Left colon (tissue), 2 donors: ENCODE measurements at regions not wholly inside any gene's neighbourhood (a gene's known extent, or its start where the extent isn't known, plus 50 kb on each side); places are given as distances from the start of the nearest gene placed in this dataset.
A peak's percentile ranks its signal among the peaks of the same experiment; 100 is the strongest.

Experiments used
- ATAC-seq: fragments of 200-7000 bp; cut with Tn5 transposase; one replicate; pipeline ENCODE4 v1.9.1; 2020; ENCODE audit warnings: mild to moderate bottlenecking, moderate library complexity
- DNase-seq, 2 donors: peaks; one replicate each; pipeline ENCODE4 v3.0.0-alpha.2; 2020
- intact Hi-C, 2 donors: fragments of 100-400 bp; cut with DNase I in 1 of 2; cut with micrococcal nuclease in 1 of 2; formaldehyde crosslinking; loops; one replicate each; pipeline versions ENCODE4 v1.11.2 to v1.14.0; 2022; cut with DNase I, micrococcal nuclease
- donor health status: DM: no; HTN: no; CAD: no.
- donor health status: DM: yes; HTN: yes; CAD: no.

DNA sequence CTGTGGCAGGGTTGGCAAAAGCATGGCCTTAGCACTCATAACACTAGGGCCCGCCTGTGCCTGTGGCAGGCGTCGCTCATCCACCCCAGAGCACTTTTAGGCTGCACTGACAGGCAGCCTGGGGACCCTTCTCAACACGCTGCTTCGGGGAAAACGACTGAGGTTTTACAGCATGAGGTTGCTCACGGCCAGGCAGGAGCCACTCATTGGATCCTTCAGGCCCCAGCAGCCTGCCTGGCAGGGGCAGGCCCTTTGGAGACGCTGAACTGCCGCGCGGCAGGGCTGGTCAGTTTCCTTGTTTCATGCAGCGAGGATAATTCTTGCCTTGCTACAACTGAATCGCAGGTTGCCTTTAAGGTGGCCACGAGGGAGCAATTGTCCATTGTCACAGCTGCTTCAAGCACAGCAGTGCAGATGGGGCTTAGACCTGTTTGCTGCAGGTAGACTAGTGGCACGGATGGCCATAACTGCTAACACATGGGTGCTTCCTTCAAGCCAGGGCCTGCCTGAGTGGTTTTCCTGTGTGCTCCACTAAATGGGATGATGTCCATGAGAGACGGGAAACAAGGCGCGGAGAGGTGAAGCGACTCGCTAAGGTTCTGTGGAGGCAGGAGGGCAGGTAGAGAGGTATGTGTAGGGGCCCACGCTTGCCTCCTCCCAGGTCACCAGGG, 49.9 kb upstream of the HS6ST1 start:
- ATAC-seq (no peak), DNase-seq (peak in 1 of 2 donors; percentile 14)
- intact Hi-C loops = no loop called here

DNA sequence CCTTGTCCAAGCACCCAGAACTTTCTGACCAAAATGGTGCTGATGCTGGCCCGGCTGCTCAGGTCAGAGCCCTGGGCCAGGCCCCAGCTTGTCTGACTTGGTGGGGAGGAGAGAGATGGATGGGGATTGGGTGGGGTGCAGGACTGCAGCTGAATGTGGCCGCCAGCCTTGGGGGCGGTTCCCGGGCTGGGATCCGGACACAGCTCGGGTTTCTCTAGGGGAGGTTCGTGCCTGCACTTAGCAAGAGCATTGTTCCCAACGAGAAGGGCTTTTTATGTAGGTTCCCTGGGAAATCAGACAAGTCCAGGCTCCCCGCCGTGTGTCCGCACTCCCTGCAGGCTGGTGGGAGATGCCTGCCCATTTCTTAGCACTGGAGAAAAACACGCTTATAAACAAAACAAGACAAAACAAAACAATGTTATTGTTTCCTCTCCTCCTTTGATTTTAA, 50.5 kb upstream of the HS6ST1 start:
- peak in 1 of 2 donors; percentile 2 for DNase-seq
- intact Hi-C loops = no loop called here

DNA sequence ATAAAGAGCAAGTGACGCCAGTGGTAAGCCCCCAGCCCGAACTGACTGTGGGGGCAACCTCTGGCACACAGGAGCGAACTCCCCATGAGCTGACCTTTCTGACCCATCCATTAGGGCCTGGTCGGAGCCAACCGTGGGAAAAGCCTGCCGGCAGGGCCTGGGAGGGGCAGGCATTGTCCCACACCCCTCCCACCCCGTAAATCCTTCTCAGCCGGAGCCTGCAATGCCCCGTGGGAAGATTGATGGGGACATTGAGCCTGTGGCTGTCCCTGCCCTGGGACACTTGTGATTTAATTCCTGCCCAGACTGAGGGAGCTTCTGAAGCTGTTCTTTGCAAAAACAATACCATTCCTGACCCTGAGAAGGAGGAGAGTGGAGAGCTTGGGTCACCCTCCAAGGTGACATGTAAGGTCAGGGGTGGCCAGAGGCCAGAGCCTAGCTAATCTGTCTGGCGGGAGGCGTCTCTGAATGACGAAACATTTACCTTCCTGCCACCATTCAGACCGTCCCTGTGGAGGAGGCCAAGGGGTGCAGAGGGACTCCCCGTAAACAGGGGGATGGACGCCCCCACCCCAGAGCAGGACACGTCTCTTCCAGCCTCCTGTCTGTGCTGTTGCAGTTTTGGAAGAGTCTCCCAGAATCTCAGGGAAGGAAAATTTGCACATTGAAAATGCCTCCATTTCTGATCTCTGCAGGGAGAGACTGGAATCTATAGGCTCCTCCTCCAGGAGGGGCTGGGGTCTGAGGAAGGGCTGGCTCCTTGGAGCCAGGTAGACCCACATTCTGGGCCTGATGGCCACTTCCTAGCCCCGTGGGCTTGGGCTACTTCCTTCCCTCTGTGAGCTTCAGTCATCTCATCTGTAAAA, 51.2 kb upstream of the HS6ST1 start:
- DNase-seq = peak in 1 of 2 donors; percentile 20
- intact Hi-C loops = no loop called here
- no peak for ATAC-seq

More for the DNA sequence above, 50.5 kb upstream of the HS6ST1 start:
- ATAC-seq = no peak

DNA sequence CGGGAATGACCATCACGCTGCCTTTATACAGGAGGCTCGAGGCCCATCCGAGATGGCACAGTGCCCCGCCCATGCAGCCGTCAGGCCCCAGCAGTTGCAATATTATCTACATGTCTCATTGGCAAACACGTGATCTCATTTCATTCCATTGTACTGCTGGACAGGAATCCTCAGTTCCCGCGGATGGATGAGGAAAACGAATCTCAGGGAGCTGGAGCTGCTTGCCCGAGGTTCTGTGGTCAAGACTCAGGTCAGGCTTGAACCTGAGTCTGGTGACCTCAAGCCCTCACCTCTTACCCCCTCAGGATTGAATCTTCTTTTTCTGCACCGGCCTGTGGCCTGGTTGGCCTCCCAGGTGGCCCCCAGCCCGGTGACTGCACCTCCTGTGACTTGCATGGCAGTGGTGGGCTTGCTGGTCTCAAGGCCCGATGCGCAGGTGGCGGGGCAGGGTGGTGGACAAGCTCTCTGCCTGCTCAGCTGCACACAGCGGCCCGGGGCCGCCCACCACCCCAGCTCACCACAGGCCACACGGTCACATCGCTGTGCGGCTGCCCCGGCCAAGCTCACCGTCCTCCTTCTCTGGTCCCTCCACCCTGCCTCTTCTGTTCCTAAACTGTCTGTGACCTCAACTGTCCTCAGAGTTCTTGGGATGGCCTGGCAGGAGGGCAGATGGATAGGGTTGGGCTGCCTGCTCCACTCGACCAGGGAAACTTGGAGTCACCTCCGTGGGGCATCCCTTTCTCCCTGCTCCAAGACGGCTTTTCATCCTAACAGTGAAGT, 52.0 kb upstream of the HS6ST1 start:
- DNase-seq = peak in 1 of 2 donors; percentile 17
- intact Hi-C loops = no loop called here
- ATAC-seq = no peak

DNA sequence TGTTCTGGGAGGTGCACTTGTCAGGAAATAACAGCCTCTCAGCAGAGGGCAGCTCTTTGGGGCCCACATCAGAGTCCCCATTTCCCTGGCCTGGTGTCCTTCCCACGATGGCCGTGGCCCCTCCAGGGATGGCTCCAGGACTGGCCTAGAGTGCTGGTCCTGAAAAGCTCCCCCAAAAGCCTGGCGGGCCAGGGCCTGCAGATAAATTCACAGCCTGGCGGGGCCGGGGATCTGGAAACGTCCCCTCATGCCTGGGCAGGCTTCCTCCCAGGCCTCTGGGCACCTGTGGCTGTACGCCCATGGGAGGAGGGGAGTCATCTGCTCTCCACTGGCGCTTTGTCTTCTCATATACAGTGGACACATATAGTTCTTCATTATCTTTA, 52.6 kb upstream of the HS6ST1 start:
- intact Hi-C loops = no loop called here
- DNase-seq (no peak), ATAC-seq (no peak)

- intact Hi-C loops = no loop called here
- ATAC-seq = no peak
- peak in 1 of 2 donors; percentile 14 for DNase-seq
These were observed 53.1 kb upstream of the HS6ST1 start for GRCh38 chr2:128371648-128372345.

DNA sequence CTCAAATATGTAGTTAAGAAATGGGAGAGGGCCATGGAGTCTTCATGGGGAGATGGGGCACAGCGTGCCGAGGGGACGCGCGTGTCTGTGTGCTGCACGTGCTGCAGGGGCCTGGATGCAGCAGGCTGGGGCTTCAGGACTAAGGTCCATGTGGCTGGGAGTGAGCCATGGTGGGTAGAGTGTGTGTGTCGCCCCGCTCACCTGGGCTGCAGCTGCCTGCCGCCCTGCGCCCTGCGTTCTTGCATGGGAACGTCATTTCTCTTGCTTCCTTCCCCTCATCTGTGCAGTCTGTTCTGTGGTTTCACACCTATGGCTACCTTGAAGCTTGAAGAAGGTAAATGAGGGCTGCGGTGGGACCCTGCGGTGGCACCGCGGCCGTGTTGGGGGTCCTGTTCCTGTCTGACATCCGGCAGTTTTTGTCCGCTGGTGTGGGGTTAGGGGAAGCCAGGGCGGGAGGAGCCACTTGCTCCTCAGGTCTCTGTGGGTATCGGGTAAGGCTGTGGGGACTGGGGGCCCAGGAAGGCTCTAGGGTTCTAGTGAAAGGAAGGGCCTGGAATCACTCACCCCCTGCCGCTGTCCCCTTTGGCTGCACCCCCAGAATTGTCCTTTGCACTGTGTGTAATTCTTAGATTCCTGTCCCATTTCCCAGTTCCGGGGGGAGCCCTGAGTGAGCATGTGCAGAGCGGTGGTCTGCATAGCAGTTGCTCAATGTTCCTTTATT, 54.1 kb upstream of the HS6ST1 start:
- DNase-seq (peak in 1 of 2 donors; percentile 19), ATAC-seq (no peak)
- intact Hi-C loops = no loop called here

GRCh38 chr2:128373451-128374000, 54.9 kb upstream of the HS6ST1 start:
- peak in 1 of 2 donors; percentile 15 for DNase-seq
- no peak for ATAC-seq
- intact Hi-C loops = no loop called here

DNA sequence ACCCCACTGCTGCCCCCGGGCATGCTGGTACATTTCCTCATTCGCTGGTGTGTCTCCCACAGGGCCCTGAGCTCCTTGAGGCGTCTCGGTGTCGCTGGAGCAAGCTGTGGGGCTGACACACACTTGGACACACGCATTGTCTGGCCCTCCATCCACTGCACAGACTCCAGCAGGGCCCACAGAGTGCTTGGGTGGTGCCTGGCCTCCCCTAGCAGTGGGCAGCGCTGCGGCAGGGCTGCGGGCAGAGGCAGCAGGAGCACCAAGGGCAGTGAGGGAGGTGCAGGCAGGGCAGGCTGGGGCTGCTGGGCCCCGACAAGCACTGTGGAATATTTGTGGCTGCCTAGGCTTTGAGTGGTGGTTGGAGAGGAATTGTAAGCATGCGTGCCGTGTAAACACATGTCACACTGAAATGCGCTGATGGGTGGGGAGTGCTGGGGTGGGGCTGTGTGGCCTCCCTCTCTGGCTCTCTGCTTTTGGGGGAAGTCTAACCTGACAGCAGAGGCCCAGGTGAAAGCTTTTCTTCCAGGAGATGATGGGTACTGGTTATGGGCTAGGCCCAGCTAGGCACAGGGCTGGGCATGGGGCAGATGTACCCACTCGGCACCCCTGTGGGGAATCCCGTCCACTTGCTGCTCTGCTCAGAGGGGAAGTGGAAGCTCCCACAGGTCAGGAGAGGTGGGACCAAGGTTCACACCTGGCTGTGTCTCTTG, 55.5 kb upstream of the HS6ST1 start:
- DNase-seq (peak in 1 of 2 donors; percentile 22), ATAC-seq (peak; percentile 21)
- intact Hi-C loops = no loop called here

- DNase-seq (no peak), ATAC-seq (no peak)
- intact Hi-C loops = no loop called here
These were observed 56.2 kb upstream of the HS6ST1 start for GRCh38 chr2:128374711-128375413.

DNA sequence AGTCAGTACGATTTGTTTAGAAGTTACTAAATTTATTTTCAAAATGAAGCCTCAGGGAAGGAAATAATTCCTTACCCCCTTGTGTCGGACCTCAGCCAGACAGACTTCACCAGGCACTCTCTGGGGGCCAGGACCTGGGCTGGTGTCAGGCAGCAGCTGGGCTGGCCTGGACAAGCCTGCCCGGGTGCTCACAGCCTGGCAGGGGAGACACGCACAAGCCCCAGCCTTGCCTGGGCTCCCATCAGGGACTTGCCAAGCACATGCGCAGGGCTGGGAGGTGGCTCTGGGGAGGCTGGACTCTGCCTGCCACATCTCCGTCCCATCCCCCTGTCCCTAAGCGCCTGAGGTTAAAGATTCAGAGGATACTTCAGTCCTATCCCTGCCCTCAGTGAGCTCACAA, 56.8 kb upstream of the HS6ST1 start:
- ATAC-seq (no peak), DNase-seq (no peak)
- intact Hi-C loops = no loop called here

GRCh38 chr2:128376241-128377041, 57.8 kb upstream of the HS6ST1 start:
- intact Hi-C loops = no loop called here

DNA sequence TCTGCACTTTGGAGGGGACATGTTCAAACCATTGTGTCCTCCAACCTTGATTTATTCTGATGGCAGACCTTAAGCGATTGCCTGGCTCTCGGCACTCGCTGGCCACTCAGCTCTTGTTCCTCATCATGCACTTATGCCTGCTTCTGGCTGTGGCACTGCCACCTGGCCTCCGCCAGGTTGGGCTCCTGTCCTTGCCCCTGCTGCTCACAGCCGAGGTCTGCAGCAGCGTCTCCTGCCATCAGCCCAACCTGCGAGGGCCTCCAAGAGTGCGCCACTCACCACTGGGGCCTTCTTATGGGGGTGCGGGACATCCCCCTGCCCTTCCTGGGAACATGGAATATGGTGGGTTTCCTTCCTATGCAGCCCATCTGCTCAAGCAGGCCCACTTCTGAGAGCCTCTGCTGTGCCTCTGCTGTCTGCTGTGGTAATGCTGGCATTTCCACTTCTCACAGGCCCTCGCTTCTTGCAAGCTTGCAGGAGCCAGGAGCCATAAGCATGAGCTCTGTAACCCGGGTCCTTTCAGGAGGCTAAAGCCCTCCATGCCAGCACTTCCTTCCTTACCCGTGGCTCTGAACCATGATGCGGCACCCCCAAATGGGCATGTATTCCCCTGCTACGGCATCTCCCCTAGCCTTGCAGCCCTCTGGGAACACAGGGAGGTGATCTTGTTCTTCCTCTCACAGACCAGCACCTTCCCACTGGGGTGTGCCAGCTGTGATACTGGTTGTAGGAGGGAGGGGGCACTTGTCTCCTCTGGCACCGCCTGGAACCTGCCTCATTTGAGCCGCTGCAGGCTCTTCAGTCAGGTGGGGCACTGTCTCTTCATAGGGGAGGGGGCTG, 58.6 kb upstream of the HS6ST1 start:
- no peak for ATAC-seq
- intact Hi-C loops = no loop called here
- no peak for DNase-seq

More at GRCh38 chr2:128376241-128377041, 57.8 kb upstream of the HS6ST1 start:
- DNase-seq (no peak), ATAC-seq (no peak)

DNA sequence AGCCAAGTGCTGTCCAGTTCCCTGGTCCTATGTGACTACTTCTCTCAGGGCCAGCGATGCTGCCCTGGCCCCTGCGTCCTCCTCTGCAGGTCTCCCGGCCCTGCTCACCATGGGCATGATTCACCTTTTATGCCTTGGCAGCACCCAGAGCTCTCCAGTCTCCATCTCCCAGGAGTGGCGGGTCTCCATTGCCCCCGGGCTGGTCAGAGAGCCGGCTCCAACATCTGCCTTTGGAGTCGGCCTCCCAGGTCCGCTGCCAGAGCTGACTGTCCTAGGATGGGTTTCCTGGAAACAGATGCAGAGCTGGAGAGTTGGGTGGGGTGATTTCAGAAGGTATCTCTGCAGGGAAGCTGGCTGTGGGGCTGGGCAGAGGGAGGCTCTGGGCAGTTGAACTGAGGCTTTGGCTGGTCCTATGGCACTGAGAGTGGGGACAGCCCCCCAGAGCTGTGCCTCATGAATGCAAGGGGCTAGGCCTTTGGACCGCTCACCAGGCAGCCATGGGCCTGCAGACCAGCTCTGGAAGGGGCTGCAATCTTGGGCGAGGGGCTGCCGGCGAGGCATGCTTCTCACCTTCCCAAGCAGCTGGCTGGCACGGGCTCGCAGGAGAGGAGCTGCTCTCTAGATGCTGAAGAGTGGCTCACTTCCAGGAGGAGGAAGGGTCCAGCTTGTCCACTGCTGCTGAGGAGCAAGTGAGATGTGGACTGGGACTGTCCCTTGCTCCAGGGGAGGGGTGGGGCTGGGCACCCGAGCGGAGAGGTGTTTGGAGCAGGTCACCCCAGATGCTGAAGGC, 59.8 kb upstream of the HS6ST1 start:
- peak in 1 of 2 donors; percentile 22 for DNase-seq
- ATAC-seq = no peak
- intact Hi-C loops = no loop called here
